ENCODE measurements at regions not wholly inside any gene's neighbourhood (a gene's known extent, or its start where the extent isn't known, plus 50 kb on each side); places are given as distances from the start of the nearest gene placed in this dataset.

- Histone ChIP-seq H3K4ac (ENCODE audit: low read depth, low read length) (no peak overlapping the region), H4K12ac (ENCODE audit: low read depth, low read length) (no peak overlapping the region), H3K79me1 (ENCODE audit: low read length) (no peaks in the 10 kb centered on the region), H3K14ac (ENCODE audit: low read length) (no peak overlapping the region), H3K23ac (ENCODE audit: low read length) (no peak overlapping the region), H2AK5ac (ENCODE audit: low read length) (no peak overlapping the region), H3K18ac (ENCODE audit: low read length) (no peak overlapping the region), H3K79me2 (ENCODE audit: control insufficient read depth, insufficient read depth, low read length, poor library complexity) (no peaks in the 10 kb centered on the region), H3K4me2 (ENCODE audit: low read length) (no peak overlapping the region), H3K9ac (ENCODE audit: low read length) (no peak overlapping the region), H4K8ac (ENCODE audit: low read depth, low read length) (no peak overlapping the region), H2AFZ (ENCODE audit: insufficient read depth, low read length, poor library complexity) (no peak overlapping the region), H3K4me3 (ENCODE audit: low read depth, low read length) (no peak overlapping the region), H3K27ac (ENCODE audit: low read depth, low read length) (no peak overlapping the region), H3K36me3 (ENCODE audit: control insufficient read depth in 1 of 2, insufficient read depth in 2 of 2, low read length in 2 of 2) (no peaks in the 10 kb centered on the region), H4K91ac (ENCODE audit: low read depth, low read length) (no peak overlapping the region), H2BK120ac (ENCODE audit: insufficient read depth, low read length, poor library complexity) (no peak overlapping the region), H3K4me1 (ENCODE audit: control insufficient read depth in 1 of 2, insufficient read depth in 2 of 2, low read length in 2 of 2) (peaks cover 0 to 2% of the 10 kb centered on the region in 2 experiments), H3K9me3 (ENCODE audit: insufficient read depth, low read depth, low read length) (no peaks in the 10 kb centered on the region), H3K27me3 (ENCODE audit: insufficient read depth, low read length) (no peaks in the 10 kb centered on the region), H2BK12ac (ENCODE audit: low read length) (no peak overlapping the region), H2BK5ac (ENCODE audit: low read depth, low read length, poor library complexity) (no peak overlapping the region)
- DNase-seq = no peak
- WGBS (ENCODE audit: extremely low coverage, insufficient coverage, insufficient read length) = no CpG with 5 or more reads among the region's 5 CpGs
Measured at GRCh38 chr3:144554889-144555288, 583.3 kb downstream of the DIPK2A start.

GRCh38 chr3:144556392-144556791, 584.8 kb downstream of the DIPK2A start:
- Histone ChIP-seq H3K14ac (ENCODE audit: low read length) (no peak overlapping the region), H3K23ac (ENCODE audit: low read length) (no peak overlapping the region), H2BK5ac (ENCODE audit: low read depth, low read length, poor library complexity) (no peak overlapping the region), H3K79me1 (ENCODE audit: low read length) (no peaks in the 10 kb centered on the region), H2BK120ac (ENCODE audit: insufficient read depth, low read length, poor library complexity) (no peak overlapping the region), H3K36me3 (ENCODE audit: control insufficient read depth in 1 of 2, insufficient read depth in 2 of 2, low read length in 2 of 2) (no peaks in the 10 kb centered on the region), H3K79me2 (ENCODE audit: control insufficient read depth, insufficient read depth, low read length, poor library complexity) (no peaks in the 10 kb centered on the region), H4K12ac (ENCODE audit: low read depth, low read length) (no peak overlapping the region), H4K91ac (ENCODE audit: low read depth, low read length) (no peak overlapping the region), H3K4me1 (ENCODE audit: control insufficient read depth in 1 of 2, insufficient read depth in 2 of 2, low read length in 2 of 2) (peaks cover 0 to 2% of the 10 kb centered on the region in 2 experiments), H3K27me3 (ENCODE audit: insufficient read depth, low read length) (no peaks in the 10 kb centered on the region), H2AK5ac (ENCODE audit: low read length) (no peak overlapping the region), H3K4ac (ENCODE audit: low read depth, low read length) (no peak overlapping the region), H2AFZ (ENCODE audit: insufficient read depth, low read length, poor library complexity) (no peak overlapping the region), H4K8ac (ENCODE audit: low read depth, low read length) (no peak overlapping the region), H2BK12ac (ENCODE audit: low read length) (no peak overlapping the region), H3K4me2 (ENCODE audit: low read length) (no peak overlapping the region), H3K18ac (ENCODE audit: low read length) (no peak overlapping the region), H3K9me3 (ENCODE audit: insufficient read depth, low read depth, low read length) (no peaks in the 10 kb centered on the region), H3K9ac (ENCODE audit: low read length) (no peak overlapping the region), H3K4me3 (ENCODE audit: low read depth, low read length) (no peak overlapping the region), H3K27ac (ENCODE audit: low read depth, low read length) (no peak overlapping the region)
- DNase-seq = no peak
- no CpG with 5 or more reads among the region's 3 CpGs for WGBS (ENCODE audit: extremely low coverage, insufficient coverage, insufficient read length)

GRCh38 chr3:144557515-144557914, 585.9 kb downstream of the DIPK2A start:
- Histone ChIP-seq H3K79me1 (ENCODE audit: low read length) (no peaks in the 10 kb centered on the region), H2BK5ac (ENCODE audit: low read depth, low read length, poor library complexity) (no peak overlapping the region), H2AK5ac (ENCODE audit: low read length) (no peak overlapping the region), H3K4ac (ENCODE audit: low read depth, low read length) (no peak overlapping the region), H3K36me3 (ENCODE audit: control insufficient read depth in 1 of 2, insufficient read depth in 2 of 2, low read length in 2 of 2) (no peaks in the 10 kb centered on the region), H3K14ac (ENCODE audit: low read length) (no peak overlapping the region), H3K27ac (ENCODE audit: low read depth, low read length) (no peak overlapping the region), H4K8ac (ENCODE audit: low read depth, low read length) (no peak overlapping the region), H3K4me3 (ENCODE audit: low read depth, low read length) (no peak overlapping the region), H4K12ac (ENCODE audit: low read depth, low read length) (no peak overlapping the region), H2AFZ (ENCODE audit: insufficient read depth, low read length, poor library complexity) (no peak overlapping the region), H2BK12ac (ENCODE audit: low read length) (no peak overlapping the region), H3K23ac (ENCODE audit: low read length) (no peak overlapping the region), H3K27me3 (ENCODE audit: insufficient read depth, low read length) (no peaks in the 10 kb centered on the region), H3K18ac (ENCODE audit: low read length) (no peak overlapping the region), H4K91ac (ENCODE audit: low read depth, low read length) (no peak overlapping the region), H3K9ac (ENCODE audit: low read length) (no peak overlapping the region), H3K79me2 (ENCODE audit: control insufficient read depth, insufficient read depth, low read length, poor library complexity) (no peaks in the 10 kb centered on the region), H3K4me2 (ENCODE audit: low read length) (no peak overlapping the region), H3K9me3 (ENCODE audit: insufficient read depth, low read depth, low read length) (no peaks in the 10 kb centered on the region), H2BK120ac (ENCODE audit: insufficient read depth, low read length, poor library complexity) (no peak overlapping the region), H3K4me1 (ENCODE audit: control insufficient read depth in 1 of 2, insufficient read depth in 2 of 2, low read length in 2 of 2) (peaks cover 0 to 2% of the 10 kb centered on the region in 2 experiments)
- no peak for DNase-seq
- no CpG with 5 or more reads among the region's 2 CpGs for WGBS (ENCODE audit: extremely low coverage, insufficient coverage, insufficient read length)

- no peak overlapping the region for H3K4me3 ChIP-seq (ENCODE audit: low read depth, low read length)
- H4K12ac ChIP-seq (ENCODE audit: low read depth, low read length) = no peak overlapping the region
- no peak overlapping the region for H4K91ac ChIP-seq (ENCODE audit: low read depth, low read length)
- H3K4me2 ChIP-seq (ENCODE audit: low read length) = no peak overlapping the region
- no peak overlapping the region for H3K4ac ChIP-seq (ENCODE audit: low read depth, low read length)
- H3K9ac ChIP-seq (ENCODE audit: low read length) = no peak overlapping the region
- no peaks in the 10 kb centered on the region for H3K36me3 ChIP-seq (ENCODE audit: control insufficient read depth in 1 of 2, insufficient read depth in 2 of 2, low read length in 2 of 2)
- H3K4me1 ChIP-seq (ENCODE audit: control insufficient read depth in 1 of 2, insufficient read depth in 2 of 2, low read length in 2 of 2) = no peaks in the 10 kb centered on the region
- H4K8ac ChIP-seq (ENCODE audit: low read depth, low read length) = no peak overlapping the region
- H3K27ac ChIP-seq (ENCODE audit: low read depth, low read length) = no peak overlapping the region
- H2BK120ac ChIP-seq (ENCODE audit: insufficient read depth, low read length, poor library complexity) = no peak overlapping the region
- no peaks in the 10 kb centered on the region for H3K9me3 ChIP-seq (ENCODE audit: insufficient read depth, low read depth, low read length)
- H3K27me3 ChIP-seq (ENCODE audit: insufficient read depth, low read length) = no peaks in the 10 kb centered on the region
- H3K18ac ChIP-seq (ENCODE audit: low read length) = no peak overlapping the region
- WGBS (ENCODE audit: extremely low coverage, insufficient coverage, insufficient read length) = no CpG with 5 or more reads among the region's 3 CpGs
- H2AK5ac ChIP-seq (ENCODE audit: low read length) = no peak overlapping the region
- no peaks in the 10 kb centered on the region for H3K79me1 ChIP-seq (ENCODE audit: low read length)
- H2BK12ac ChIP-seq (ENCODE audit: low read length) = no peak overlapping the region
- H3K14ac ChIP-seq (ENCODE audit: low read length) = no peak overlapping the region
- no peak overlapping the region for H3K23ac ChIP-seq (ENCODE audit: low read length)
- no peak overlapping the region for H2AFZ ChIP-seq (ENCODE audit: insufficient read depth, low read length, poor library complexity)
- no peak overlapping the region for H2BK5ac ChIP-seq (ENCODE audit: low read depth, low read length, poor library complexity)
- no peak for DNase-seq
- no peaks in the 10 kb centered on the region for H3K79me2 ChIP-seq (ENCODE audit: control insufficient read depth, insufficient read depth, low read length, poor library complexity)
Measured at GRCh38 chr3:144564011-144564410, 592.4 kb downstream of the DIPK2A start.
